Glutamatergic neuron (in vitro differentiated cells): ENCODE measurements at regions not wholly inside any gene's neighbourhood (a gene's known extent, or its start where the extent isn't known, plus 50 kb on each side); places are given as distances from the start of the nearest gene placed in this dataset.
"Not testable (repeated sequence)": the region's sequence is repeated elsewhere in the genome, so short reads cannot be mapped to it uniquely, and the experiment has no call there.

ENCODE experiments used
- DNase-seq: peaks from one replicate; pipeline ENCODE4 v3.0.0; 2022
- H3K27ac Mint-ChIP-seq: one replicate; pipeline ENCODE4 v1.8.0; 2020; ENCODE audit warnings: mild to moderate bottlenecking, mixed read lengths, inconsistent platforms; ENCODE audit not compliant: unreplicated experiment
- H3K27me3 Mint-ChIP-seq: one replicate; pipeline ENCODE4 v1.8.0; 2020; ENCODE audit warnings: mild to moderate bottlenecking, moderate library complexity, mixed read lengths, inconsistent platforms; ENCODE audit not compliant: unreplicated experiment
- H3K36me3 Mint-ChIP-seq: one replicate; pipeline ENCODE4 v1.8.0; 2020; ENCODE audit warnings: mild to moderate bottlenecking, mixed read lengths, inconsistent platforms; ENCODE audit not compliant: unreplicated experiment
- H3K4me1 Mint-ChIP-seq: one replicate; pipeline ENCODE4 v1.8.0; 2020; ENCODE audit warnings: mild to moderate bottlenecking, low read depth, mixed read lengths, inconsistent platforms; ENCODE audit not compliant: unreplicated experiment
- H3K4me3 Mint-ChIP-seq: one replicate; pipeline ENCODE4 v1.8.0; 2020; ENCODE audit warnings: mild to moderate bottlenecking, mixed read lengths, inconsistent platforms; ENCODE audit not compliant: unreplicated experiment
- H3K9me3 Mint-ChIP-seq: one replicate; pipeline ENCODE4 v1.8.0; 2020; ENCODE audit warnings: mild to moderate bottlenecking, moderate library complexity, mixed read lengths, inconsistent platforms; ENCODE audit not compliant: unreplicated experiment
- TF ChIP-seq, protein P1 (sequence below): fragments of 200-600 bp; sonication (generic); IDR thresholded peaks from one replicate; pipeline ENCODE4 v1.5.0; 2021; ENCODE audit not compliant: partially characterized antibody, unreplicated experiment

DNA sequence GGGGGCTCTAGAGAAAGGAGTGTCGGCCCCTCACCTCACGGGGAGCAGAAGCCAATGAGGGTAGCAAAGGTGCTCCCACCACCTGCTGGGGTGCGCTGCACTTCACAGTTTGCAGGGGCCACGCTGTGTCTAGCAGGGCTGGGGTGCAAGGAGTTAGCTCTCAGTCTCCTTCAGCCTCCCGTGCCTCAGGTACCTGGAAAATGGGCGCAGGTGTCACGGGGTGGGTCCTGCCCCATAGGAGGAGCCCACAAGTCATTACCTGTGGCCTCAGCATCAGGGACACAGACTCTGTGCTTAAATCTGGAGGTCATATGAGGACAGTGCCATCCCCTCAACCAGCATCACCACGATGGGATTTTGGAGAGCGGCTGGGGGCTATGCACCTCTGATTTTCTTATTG lies 326.7 kb downstream of the ADGRD1 start:
- H3K4me1 Mint-ChIP-seq = peaks cover 6% of the 10 kb centered on the region
- H3K27me3 Mint-ChIP-seq = peaks cover 10% of the 10 kb centered on the region
- H3K9me3 Mint-ChIP-seq = peaks cover 7% of the 10 kb centered on the region
- no peaks in the 10 kb centered on the region for H3K36me3 Mint-ChIP-seq
- TF ChIP-seq, protein P1, sequence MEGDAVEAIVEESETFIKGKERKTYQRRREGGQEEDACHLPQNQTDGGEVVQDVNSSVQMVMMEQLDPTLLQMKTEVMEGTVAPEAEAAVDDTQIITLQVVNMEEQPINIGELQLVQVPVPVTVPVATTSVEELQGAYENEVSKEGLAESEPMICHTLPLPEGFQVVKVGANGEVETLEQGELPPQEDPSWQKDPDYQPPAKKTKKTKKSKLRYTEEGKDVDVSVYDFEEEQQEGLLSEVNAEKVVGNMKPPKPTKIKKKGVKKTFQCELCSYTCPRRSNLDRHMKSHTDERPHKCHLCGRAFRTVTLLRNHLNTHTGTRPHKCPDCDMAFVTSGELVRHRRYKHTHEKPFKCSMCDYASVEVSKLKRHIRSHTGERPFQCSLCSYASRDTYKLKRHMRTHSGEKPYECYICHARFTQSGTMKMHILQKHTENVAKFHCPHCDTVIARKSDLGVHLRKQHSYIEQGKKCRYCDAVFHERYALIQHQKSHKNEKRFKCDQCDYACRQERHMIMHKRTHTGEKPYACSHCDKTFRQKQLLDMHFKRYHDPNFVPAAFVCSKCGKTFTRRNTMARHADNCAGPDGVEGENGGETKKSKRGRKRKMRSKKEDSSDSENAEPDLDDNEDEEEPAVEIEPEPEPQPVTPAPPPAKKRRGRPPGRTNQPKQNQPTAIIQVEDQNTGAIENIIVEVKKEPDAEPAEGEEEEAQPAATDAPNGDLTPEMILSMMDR = no peak
- DNase-seq = no peak
- H3K27ac Mint-ChIP-seq = no peak overlapping the region
- H3K4me3 Mint-ChIP-seq = no peak overlapping the region

DNA sequence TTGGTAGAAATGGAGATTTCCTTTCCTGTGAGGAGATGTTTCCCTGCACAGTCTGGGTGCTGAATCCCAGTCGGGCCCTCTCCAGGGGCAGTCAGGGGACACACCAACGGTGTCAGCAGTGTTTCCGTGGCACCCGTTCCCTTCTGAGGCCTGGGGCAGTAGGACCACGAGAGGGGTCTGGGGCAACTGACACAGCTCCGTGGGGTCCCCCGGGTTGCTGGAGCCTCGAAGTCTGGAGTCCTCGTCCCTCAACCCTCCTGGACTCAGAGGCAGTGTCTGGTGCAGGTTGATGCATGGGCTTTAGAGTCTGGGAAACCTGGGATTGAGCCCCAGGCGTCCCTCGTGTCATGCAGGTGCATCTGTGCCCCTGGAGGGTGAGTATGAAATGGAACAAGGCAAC lies 327.3 kb downstream of the ADGRD1 start:
- H3K27ac Mint-ChIP-seq = no peak overlapping the region
- peaks cover 9% of the 10 kb centered on the region for H3K27me3 Mint-ChIP-seq
- no peaks in the 10 kb centered on the region for H3K36me3 Mint-ChIP-seq
- no peak for DNase-seq
- H3K4me3 Mint-ChIP-seq = no peak overlapping the region
- TF ChIP-seq, protein P1 = no peak
- peaks cover 6% of the 10 kb centered on the region for H3K4me1 Mint-ChIP-seq
- peaks cover 7% of the 10 kb centered on the region for H3K9me3 Mint-ChIP-seq

DNA sequence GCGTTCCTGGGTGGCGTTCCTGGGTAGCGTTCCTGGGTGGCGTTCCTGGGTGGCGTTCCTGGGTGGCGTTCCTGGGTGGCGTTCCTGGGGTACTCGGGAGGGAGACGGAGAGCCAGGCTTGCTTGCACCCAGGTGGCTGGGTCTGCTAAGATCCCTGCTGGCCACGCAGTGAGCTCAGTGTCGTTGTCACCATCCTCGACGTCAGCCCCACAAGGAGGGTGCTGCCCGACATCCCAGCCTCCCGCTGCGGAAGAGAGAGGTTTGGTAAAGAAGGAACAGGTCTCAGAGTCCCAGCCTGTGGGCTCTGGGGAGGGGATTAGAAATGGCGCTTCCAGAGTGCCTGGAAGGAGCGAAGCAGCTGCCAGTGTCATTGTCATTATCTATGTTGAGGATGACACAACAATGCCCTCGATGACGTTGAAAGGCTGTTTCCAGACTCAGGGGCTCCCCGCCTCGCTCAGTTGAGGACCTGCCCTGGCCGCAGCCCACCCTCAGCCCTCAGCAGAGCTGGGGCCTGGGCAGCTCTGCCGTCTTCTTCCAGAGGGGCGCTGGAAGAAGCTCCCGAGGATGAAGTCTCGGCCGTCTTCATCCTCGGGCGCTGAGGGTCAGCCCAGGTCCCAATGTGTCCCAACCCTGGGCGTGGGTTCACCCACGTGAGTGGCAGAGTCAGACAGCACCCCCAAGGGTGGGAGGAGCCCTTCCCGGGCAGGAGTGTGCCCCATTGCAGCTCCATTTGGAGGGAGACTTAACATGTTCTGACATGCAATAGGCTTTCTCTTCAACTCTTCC lies 328.8 kb downstream of the ADGRD1 start:
- TF ChIP-seq, protein P1 = no peak
- Mint-ChIP-seq H3K4me1 (peaks cover 6% of the 10 kb centered on the region), H3K9me3 (peaks cover 7% of the 10 kb centered on the region), H3K36me3 (no peaks in the 10 kb centered on the region), H3K27me3 (peaks cover 7% of the 10 kb centered on the region), H3K27ac (no peak overlapping the region), H3K4me3 (no peak overlapping the region)
- no peak for DNase-seq

DNA sequence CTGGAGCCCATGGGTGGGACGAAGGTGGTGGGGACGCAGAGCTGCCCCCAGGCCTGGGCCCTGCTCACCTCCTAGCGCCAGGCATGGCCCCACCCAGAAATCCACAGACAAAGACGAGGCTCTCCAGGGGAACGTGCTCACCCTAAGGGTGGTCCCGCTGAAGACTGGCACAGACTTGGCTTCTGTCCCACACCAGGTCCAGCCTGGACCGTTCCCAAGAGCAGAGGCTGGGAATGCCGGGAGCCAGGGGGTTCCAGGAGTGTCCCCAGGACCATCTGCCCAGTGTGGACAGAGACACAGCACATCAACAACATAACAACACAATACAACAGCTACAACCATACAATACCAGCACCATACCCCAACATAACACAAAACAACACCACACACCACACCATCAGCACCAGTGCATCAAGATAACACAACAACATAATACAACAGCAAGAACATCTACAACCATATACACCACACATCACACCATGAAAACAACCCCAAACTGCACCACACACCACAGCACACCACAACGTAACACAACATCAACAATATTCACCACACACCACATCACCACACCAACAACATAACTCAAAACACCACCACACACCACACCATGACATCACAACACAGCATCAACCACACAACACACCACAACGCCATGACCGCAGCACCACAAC lies 329.6 kb downstream of the ADGRD1 start:
- Mint-ChIP-seq H3K9me3 (peaks cover 9% of the 10 kb centered on the region), H3K36me3 (no peaks in the 10 kb centered on the region), H3K27me3 (peaks cover 7% of the 10 kb centered on the region), H3K27ac (no peak overlapping the region), H3K4me1 (peaks cover 6% of the 10 kb centered on the region), H3K4me3 (no peak overlapping the region)
- DNase-seq = no peak
- TF ChIP-seq, protein P1 = no peak

DNA sequence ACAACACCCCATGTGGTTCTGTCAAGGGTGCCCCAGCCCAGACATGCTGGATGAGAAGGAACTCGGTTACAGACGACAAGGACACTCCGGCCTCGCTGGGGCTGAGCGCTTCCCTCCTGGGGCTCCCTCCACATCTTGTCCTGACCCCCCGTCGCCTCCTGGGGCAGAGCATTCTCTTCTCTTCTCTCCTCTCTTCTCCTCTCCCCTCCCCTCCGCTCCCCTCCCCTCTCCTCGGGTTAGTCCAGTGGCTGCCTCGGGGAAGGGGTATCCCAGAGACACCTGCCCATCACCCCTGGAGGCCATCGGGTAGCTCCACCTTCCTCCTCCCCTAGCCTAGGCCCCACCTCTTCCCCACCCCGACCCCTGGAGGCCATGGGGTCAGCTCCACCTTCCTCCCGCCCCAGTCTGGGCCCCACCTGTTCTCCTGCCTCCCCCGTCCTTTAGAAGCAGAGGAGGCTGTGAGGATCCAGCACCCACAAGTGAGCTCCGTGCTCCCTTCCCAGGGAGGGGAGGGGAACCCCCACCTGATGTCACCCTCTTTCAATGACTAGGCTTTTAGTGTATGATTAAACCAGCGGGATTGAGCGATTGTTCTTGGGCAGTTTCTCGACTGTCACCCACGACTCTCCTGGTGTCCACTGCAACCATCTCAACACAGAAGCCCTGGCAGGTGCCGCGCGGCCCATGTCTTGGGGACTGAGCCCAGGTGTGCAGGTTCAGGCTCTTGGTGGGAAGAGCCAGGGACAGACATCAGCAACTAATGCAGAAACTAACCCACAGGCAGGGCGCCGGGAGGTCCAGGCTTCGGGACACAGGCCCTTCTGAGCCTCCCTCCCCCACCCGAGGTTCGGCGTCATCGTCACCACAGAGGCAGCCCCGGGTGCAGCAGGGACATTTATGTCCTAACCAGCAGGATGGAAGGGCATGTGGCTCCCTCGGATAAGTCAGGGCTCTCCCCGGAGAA lies 330.4 kb downstream of the ADGRD1 start:
- not testable (repeated sequence) for H3K36me3 Mint-ChIP-seq, DNase-seq, H3K27ac Mint-ChIP-seq, H3K9me3 Mint-ChIP-seq, H3K4me1 Mint-ChIP-seq, H3K4me3 Mint-ChIP-seq, H3K27me3 Mint-ChIP-seq

DNA sequence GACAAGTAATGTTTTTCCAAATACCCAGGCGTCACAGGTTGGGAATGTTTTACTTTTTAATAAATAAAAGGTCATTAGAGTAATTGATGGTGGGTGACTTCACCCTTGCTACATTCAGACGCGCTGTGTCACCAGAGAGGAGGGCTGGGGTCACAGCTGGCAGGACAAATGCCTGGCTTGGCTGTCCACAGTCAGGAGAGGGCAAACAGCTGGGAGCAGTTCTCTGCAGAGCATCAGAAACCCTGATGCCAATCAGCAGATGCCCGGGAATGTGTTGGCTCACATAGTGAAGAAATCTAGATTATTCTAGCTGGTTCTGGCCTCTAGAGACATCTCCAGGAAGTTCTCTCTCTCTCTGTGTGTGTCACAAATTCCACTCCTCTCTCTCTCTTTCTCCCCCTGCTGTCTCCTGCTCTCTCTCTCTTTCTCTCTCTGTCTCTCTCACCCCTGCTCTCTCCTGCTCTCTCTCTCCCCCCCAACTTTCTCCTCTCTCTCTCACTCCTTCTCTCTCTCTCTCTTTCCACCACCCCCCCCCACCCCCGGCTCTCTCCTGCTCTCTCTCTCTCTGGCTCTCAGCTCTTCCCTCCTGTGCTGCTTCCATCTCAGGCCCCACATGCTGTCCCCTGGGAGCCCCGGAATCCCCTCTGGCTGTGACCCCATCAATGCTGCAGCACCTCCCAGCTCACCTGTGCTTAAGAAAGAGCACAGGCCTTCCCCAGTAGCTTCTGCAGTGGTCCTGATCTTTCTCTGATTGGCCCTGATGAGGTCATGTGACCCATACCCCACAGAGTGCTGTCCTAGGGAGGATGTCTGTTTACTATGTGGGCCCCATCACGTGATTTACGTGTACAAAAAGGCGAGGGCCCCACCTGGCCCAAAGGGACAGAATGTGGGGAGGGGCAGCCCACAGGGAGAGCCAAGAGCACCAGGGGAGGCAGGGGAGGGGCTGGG lies 331.5 kb downstream of the ADGRD1 start:
- not testable (repeated sequence) for H3K4me1 Mint-ChIP-seq

DNA sequence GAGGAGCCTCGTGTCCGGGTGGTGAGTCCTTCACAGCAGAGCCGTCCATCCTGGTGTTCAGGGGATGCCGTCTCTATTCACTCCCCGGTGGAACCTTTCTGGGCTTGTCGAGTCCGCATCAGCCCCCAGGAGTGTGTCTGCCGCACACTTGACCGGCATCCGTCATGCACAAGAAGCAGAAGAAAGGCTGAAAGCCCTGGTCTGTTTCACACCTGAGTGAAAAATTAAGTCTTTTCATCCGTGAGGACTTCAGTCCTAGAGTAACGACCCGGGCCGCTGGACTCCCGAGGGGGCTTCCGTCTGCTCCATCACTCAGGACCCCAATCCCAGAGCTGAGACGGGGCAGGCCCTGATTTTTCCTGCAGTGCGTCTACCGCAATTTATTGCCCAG lies 332.2 kb downstream of the ADGRD1 start:
- not testable (repeated sequence) for H3K9me3 Mint-ChIP-seq, H3K36me3 Mint-ChIP-seq, H3K27ac Mint-ChIP-seq, DNase-seq, H3K4me3 Mint-ChIP-seq, H3K4me1 Mint-ChIP-seq
- H3K27me3 Mint-ChIP-seq = peaks cover 10% of the 10 kb centered on the region

More for the DNA sequence above, 331.5 kb downstream of the ADGRD1 start:
- not testable (repeated sequence) for H3K36me3 Mint-ChIP-seq, H3K9me3 Mint-ChIP-seq, H3K4me3 Mint-ChIP-seq, H3K27ac Mint-ChIP-seq, H3K27me3 Mint-ChIP-seq, DNase-seq
